Activated CD8-positive, alpha-beta memory T cell treated with anti-CD3 and anti-CD28 coated beads, Interleukin-2, amount 10 ng/mL, durations not matched to agents 7 days and 5 days (primary cell): ENCODE measurements at regions not wholly inside any gene's neighbourhood (a gene's known extent, or its start where the extent isn't known, plus 50 kb on each side); places are given as distances from the start of the nearest gene placed in this dataset.
"Not testable (repeated sequence)": the region's sequence is repeated elsewhere in the genome, so short reads cannot be mapped to it uniquely, and the experiment has no call there.

Source experiments
- ATAC-seq: fragments of 150-1000 bp; cut with Tn5 transposase; one replicate; pipeline ENCODE4 v1.10.0; 2021; ENCODE audit warnings: moderate library complexity
- CTCF ChIA-PET: fragments of 350-600 bp; sonication (Branson Sonifier 250); formaldehyde crosslinking; loops from one replicate; lab custom pipeline; 2021; ENCODE audit warnings: antibody characterized with exemption; lab: Charles Lee
- DNase-seq: peaks from one replicate; pipeline ENCODE4 v3.0.0-alpha.2; 2020
- H3K27ac Mint-ChIP-seq: one replicate; pipeline ENCODE4 v1.8.0; 2021; ENCODE audit warnings: mild to moderate bottlenecking, mixed read lengths
- H3K27me3 Mint-ChIP-seq: one replicate; pipeline ENCODE4 v1.8.0; 2021; ENCODE audit warnings: mixed read lengths
- H3K36me3 Mint-ChIP-seq: one replicate; pipeline ENCODE4 v1.8.0; 2021; ENCODE audit warnings: mild to moderate bottlenecking, mixed read lengths
- H3K4me1 Mint-ChIP-seq: one replicate; pipeline ENCODE4 v1.8.0; 2021; ENCODE audit warnings: mixed read lengths
- H3K4me3 Mint-ChIP-seq: one replicate; pipeline ENCODE4 v1.8.0; 2021; ENCODE audit warnings: mild to moderate bottlenecking, moderate library complexity, mixed read lengths
- H3K9me3 Mint-ChIP-seq: one replicate; pipeline ENCODE4 v1.8.0; 2022; ENCODE audit warnings: low read depth, mixed read lengths

DNA sequence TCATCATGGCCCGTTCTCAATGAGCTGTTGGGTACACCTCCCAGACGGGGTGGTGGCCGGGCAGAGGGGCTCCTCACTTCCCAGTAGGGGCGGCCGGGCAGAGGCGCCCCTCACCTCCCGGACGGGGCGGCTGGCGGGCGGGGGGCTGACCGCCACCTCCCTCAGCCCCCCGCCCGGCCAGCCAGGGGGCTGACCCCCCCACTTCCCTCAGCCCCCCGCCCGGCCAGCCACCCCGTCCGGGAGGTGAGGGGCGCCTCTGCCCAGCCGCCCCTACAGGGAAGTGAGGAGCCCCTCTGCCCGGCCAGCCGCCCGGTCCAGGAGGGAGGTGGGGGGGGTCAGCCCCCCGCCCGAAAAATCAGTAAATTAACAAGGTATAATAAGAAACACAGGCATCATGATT is 678.2 kb downstream of the PLOD2 start:
- H3K27ac Mint-ChIP-seq, H3K4me1 Mint-ChIP-seq, CTCF ChIA-PET, DNase-seq, H3K4me3 Mint-ChIP-seq, H3K9me3 Mint-ChIP-seq, H3K36me3 Mint-ChIP-seq, ATAC-seq, H3K27me3 Mint-ChIP-seq: not testable (repeated sequence)

DNA sequence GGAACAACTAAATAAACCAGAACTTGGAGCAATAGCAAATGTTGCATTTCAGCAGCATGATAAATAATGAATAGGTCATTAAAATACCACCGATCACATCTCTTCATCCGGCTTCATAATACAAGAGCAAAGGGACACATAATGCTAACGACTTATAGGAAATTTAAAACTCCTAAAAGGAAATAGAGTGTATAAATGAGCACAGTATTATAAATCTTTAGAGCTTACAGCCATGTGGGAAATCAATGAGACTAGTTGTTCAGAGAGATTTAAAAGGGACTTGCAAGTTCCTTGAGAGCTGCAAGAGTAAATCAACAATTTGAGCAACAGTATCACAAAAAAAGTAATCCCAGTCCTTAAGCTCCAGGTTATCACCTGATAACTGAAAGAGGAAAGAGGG is 677.0 kb downstream of the PLOD2 start:
- ATAC-seq (no peak), DNase-seq (no peak)
- H3K36me3 Mint-ChIP-seq = no peaks in the 10 kb centered on the region
- no peaks in the 10 kb centered on the region for H3K4me1 Mint-ChIP-seq
- no peaks in the 10 kb centered on the region for H3K27me3 Mint-ChIP-seq
- CTCF ChIA-PET = no interaction called here
- no peaks in the 10 kb centered on the region for H3K9me3 Mint-ChIP-seq
- H3K4me3 Mint-ChIP-seq = no peak overlapping the region
- no peak overlapping the region for H3K27ac Mint-ChIP-seq

DNA sequence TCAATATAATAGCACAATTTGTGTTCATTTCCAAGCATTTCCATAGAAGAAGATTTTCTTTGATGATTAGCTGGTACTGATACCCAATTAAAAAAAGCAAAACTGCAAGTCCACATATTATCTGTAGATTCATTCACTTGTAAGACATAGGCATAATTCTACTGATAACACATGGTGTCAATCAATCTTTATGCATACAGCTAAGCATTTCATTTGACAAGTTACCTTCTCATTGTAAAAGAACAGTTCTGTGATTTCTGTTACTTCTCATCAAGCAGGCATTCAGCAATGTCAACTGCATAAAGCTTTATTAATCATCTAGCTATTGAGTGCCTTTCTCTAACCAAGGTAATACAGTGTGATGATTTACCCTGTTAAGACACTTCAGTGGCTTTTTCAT is 672.0 kb downstream of the PLOD2 start:
- DNase-seq = no peak
- Mint-ChIP-seq H3K27ac (no peak overlapping the region), H3K4me1 (no peaks in the 10 kb centered on the region), H3K36me3 (no peaks in the 10 kb centered on the region), H3K27me3 (no peaks in the 10 kb centered on the region), H3K4me3 (no peak overlapping the region), H3K9me3 (peaks cover 4% of the 10 kb centered on the region)
- no peak for ATAC-seq
- CTCF ChIA-PET = no interaction called here

DNA sequence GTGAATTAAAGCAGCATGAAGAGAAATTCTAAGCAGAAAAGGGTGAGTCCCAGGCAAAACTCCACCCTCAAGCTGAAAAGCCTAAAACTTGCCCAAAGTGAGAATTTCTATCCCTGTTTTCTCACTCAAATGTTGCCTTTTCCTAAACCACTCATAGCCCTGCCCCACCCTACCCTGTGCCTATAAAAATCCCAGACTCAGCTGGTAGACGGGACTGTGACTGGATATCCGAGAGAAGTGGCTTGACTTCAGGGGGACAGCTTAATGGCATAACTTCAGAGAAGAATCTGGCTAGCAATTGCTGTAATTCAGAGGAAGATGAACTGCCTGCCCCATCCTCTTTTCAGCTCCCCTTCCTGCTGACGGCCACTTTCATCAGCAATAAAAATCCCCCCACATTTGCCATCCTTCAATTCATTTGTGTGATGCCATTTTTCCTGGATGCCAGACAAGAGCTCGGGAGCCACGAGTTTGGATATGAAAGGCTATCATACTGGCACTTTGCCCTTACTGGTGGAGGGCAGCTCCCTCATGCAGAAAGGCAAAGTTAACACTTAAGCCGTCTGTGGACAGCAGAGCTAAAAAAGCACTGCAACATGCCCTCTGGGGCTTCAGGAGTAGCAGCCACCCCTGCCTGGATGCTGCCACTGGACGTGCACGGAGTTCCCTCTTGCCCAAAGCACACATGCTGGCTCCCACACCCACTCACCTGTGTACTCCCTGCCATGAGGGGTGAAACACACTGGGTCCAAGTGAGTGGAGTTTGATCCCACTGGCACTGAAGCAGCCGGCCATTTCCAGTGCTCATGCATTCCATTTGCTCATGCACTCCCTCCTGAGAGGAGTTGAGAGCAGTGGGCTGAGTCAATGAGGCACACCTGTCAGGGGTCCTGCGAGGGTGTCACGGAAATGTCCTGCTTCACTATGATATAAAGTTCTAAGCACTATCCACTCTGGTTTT is 670.6 kb downstream of the PLOD2 start:
- Mint-ChIP-seq H3K4me3 (no peak overlapping the region), H3K27ac (no peak overlapping the region), H3K9me3 (peaks cover 4% of the 10 kb centered on the region), H3K4me1 (no peaks in the 10 kb centered on the region), H3K27me3 (no peaks in the 10 kb centered on the region), H3K36me3 (no peaks in the 10 kb centered on the region)
- DNase-seq = no peak
- no peak for ATAC-seq
- CTCF ChIA-PET = no interaction called here

DNA sequence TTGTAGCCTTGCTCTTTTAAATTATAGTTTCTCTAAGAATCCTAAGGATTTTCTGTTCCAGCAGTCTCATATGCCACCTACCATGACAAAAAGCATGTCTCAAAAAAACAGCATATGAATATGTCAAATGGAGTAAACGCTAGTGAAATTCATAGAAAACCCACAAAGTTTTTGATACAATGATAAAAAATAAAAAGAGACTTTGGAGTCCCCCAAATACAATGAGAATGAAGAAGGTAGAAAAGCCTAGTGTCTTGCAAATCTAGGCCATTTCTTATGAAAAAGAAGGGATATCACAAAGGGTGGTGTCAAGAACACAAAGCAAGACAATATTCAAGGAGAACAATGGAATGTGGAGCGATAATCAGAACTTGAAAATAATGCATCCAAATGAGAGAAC is 668.5 kb downstream of the PLOD2 start:
- Mint-ChIP-seq H3K27me3 (no peaks in the 10 kb centered on the region), H3K36me3 (no peaks in the 10 kb centered on the region), H3K4me1 (no peaks in the 10 kb centered on the region), H3K9me3 (peaks cover 4% of the 10 kb centered on the region), H3K27ac (no peak overlapping the region), H3K4me3 (no peak overlapping the region)
- ATAC-seq = no peak
- CTCF ChIA-PET = no interaction called here
- no peak for DNase-seq

DNA sequence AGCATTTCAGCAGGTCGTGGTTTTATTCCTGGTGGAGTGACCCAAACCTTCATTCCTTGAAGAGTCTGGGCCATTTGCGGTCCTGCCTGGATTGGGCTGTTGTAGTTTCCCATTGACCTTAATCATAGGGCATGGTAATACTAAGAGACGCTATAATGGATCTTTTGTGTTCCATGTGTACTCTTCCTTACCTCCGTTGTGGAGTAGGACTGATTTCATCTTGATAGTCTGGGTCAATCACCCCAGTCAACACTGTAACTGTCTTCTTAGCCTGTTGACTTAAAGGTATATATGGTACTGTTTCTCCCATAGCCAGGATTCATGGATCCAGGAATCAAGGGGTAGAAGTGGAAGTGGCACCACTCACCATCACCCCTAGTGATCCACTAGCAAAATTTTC is 643.6 kb downstream of the PLOD2 start:
- ATAC-seq, H3K36me3 Mint-ChIP-seq, H3K4me1 Mint-ChIP-seq, H3K27ac Mint-ChIP-seq, H3K4me3 Mint-ChIP-seq, H3K27me3 Mint-ChIP-seq, CTCF ChIA-PET, DNase-seq, H3K9me3 Mint-ChIP-seq: not testable (repeated sequence)

DNA sequence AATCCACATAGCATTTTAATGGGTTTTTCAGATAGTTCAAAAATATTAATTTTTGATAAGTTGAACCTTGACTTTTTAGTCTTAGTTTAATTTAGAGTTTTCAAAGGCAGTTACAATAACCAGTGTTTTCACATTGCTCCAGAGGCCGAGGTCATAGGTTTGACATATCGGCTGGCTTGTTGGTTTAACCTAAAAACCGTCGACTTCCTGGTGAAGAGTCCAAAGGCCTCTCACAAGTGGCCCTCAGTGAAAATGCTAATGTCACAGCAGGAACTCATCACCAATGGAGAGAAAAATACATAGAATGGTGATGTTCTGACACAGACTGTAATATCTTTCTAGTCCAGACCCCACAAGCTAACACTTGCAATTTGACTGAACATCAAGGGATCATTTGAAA is 642.3 kb downstream of the PLOD2 start:
- Mint-ChIP-seq H3K36me3 (no peaks in the 10 kb centered on the region), H3K27ac (no peak overlapping the region), H3K9me3 (peaks cover 3% of the 10 kb centered on the region), H3K27me3 (no peaks in the 10 kb centered on the region), H3K4me3 (no peak overlapping the region), H3K4me1 (no peaks in the 10 kb centered on the region)
- DNase-seq (no peak), ATAC-seq (no peak)
- CTCF ChIA-PET = no interaction called here

DNA sequence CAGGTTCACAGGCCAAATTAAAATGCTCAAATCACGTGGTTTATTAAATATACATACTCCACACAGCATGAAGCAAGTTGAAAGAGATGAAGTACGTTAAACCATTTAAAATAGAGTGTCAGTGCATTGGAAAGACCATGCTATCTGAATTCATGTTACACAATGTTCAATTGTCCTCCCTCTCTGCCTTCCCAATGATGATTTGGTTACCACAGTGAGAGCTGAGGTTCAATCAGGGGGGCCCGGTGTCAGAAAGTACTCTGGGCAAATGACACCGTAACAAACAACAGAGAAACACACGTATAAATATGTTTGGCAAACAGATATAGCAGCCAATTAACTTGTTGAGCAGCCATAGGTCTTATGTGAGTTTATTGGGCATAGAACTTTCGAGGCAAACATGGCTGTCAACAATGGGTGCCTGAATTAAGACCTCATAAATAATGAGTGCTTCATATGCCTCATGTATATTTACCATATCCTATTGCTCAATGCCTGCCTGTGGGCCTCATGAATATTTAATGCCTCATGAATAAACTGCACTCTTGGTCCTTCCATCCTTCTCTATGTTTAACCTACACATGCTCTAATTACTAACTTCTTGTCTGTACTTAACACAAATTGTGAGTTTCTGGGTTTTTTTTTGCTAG is 641.5 kb downstream of the PLOD2 start:
- Mint-ChIP-seq H3K27ac (no peak overlapping the region), H3K4me1 (no peaks in the 10 kb centered on the region), H3K9me3 (peaks cover 3% of the 10 kb centered on the region), H3K36me3 (no peaks in the 10 kb centered on the region), H3K4me3 (no peak overlapping the region), H3K27me3 (no peaks in the 10 kb centered on the region)
- CTCF ChIA-PET = no interaction called here
- ATAC-seq (no peak), DNase-seq (no peak)

DNA sequence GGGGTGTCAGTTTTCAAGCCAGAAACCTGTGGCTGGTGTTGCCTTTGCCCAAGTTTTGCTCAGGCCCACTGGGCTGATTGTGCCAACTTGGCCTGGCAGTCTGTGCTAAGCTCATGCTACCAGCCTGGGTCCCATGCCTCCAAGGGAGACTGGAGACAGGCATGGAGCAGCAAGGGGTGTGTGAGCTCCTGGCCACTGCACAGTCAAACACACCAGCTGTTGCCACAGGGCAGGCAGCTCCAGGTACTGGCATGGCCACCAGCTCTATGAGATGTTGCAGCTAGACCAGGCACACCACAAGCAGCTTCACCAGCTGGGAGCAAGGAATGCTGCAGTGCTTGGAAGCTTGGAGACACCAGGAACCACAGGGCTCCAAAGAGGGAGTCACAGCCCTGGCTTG is 638.8 kb downstream of the PLOD2 start:
- Mint-ChIP-seq H3K9me3 (peaks cover 3% of the 10 kb centered on the region), H3K27ac (no peak overlapping the region), H3K4me3 (no peak overlapping the region), H3K36me3 (no peaks in the 10 kb centered on the region), H3K27me3 (no peaks in the 10 kb centered on the region), H3K4me1 (no peaks in the 10 kb centered on the region)
- no peak for ATAC-seq
- no peak for DNase-seq
- CTCF ChIA-PET = no interaction called here

DNA sequence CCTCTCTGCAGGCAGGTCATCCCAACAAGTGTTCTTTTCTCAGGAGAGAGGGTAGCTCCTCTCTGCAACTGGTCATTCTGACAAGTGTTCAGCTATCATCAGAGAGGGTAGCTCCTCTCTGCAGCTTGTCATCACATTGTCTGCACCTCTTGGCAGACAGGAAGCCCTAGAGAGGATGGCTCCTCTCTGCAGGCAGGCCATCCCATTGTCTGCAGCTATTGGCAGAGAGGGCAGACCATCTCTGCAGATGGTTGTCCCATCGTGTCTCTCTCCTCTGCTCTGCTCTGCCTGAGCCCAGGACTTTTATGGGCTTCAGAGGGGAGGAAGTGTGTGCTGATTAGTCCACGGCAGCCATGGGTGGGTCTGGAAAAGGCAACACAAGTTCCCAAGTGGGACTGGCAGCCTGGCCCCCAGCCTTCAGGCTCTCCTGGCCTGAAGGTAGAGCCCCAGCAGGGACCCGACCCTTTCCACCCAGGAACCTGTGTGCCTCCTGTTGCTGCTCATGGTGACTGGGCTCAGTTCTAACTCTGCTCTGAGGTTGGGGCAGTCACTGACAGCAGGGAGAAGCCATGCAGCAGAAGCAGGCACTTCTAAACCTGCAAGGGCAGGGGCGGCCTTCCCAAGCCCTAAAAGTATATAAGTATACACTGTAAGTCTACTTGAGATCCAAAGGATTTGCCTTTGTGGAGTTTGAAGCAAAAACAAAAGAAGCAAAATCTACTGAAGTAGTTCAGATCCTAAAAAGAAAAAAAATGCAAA is 637.9 kb downstream of the PLOD2 start:
- Mint-ChIP-seq H3K4me1 (no peaks in the 10 kb centered on the region), H3K27ac (no peak overlapping the region), H3K27me3 (no peaks in the 10 kb centered on the region), H3K4me3 (no peak overlapping the region), H3K36me3 (no peaks in the 10 kb centered on the region), H3K9me3 (peaks cover 3% of the 10 kb centered on the region)
- ATAC-seq (no peak), DNase-seq (no peak)
- CTCF ChIA-PET = no interaction called here

DNA sequence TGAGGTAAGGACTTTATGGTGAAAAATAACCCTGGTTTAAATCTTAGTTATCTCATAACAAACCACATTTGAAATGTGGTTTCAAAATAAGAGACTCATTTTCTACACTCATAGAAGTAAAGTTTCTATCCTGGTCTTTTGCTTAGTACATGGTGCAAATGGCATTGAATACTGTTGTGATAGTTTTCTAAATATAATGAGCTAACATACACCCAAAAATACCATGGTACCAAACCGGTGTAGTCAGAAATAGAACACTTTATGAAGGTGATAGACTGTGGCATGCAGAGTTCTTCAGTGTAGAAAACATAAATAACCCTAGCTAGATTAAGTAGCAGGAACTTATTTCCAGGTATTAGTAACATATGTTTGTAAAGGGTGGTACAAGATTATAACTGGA is 629.4 kb downstream of the PLOD2 start:
- H3K36me3 Mint-ChIP-seq = no peaks in the 10 kb centered on the region

DNA sequence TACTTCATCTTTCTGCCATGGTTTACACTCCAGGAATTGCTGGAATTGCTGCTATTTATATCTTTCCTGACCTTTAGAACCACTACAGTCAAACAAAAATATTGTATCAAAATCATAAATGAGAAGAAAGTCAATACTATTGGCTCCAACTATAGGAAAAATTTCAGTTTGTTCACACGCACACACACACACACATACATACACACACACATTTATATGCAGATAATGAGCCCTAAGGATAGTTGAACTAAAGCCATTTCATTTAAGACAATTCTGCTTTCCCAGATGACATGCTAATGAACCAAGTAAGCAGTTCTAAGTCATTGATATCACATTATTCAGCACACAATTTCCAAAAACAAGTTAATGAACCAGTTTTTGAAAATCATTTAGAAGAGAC is 627.3 kb downstream of the PLOD2 start:
- CTCF ChIA-PET = no interaction called here
- H3K4me3 Mint-ChIP-seq = no peak overlapping the region
- no peaks in the 10 kb centered on the region for H3K4me1 Mint-ChIP-seq
- H3K36me3 Mint-ChIP-seq = no peaks in the 10 kb centered on the region
- H3K27ac Mint-ChIP-seq = no peak overlapping the region
- H3K27me3 Mint-ChIP-seq = no peaks in the 10 kb centered on the region
- H3K9me3 Mint-ChIP-seq = peaks cover 3% of the 10 kb centered on the region
- no peak for ATAC-seq
- DNase-seq = no peak

More for the DNA sequence above, 629.4 kb downstream of the PLOD2 start:
- Mint-ChIP-seq H3K27ac (no peak overlapping the region), H3K4me1 (no peaks in the 10 kb centered on the region), H3K27me3 (no peaks in the 10 kb centered on the region), H3K4me3 (no peak overlapping the region), H3K9me3 (peaks cover 3% of the 10 kb centered on the region)
- DNase-seq (no peak), ATAC-seq (no peak)
- CTCF ChIA-PET = no interaction called here

DNA sequence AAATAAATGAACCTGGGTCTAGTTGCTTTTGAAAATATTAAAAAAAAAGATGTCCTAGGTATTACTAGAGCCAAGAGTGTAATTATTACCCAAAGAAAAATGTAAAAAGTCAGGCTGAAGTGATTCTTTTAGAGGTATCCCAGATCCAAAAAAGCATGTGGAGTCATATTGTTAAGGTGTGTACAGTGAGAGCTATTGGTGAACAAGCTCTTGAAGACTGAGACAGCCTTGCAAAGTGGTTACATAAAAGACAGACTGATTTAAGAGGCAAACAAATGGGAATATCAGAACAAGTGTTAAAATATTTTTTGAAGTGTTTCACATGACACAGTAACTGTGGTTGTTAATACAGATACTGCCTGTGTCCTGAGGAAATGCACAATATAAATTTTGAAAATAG is 624.5 kb downstream of the PLOD2 start:
- Mint-ChIP-seq H3K27ac (no peak overlapping the region), H3K36me3 (no peaks in the 10 kb centered on the region), H3K27me3 (no peaks in the 10 kb centered on the region), H3K9me3 (peaks cover 3% of the 10 kb centered on the region), H3K4me3 (no peak overlapping the region), H3K4me1 (no peaks in the 10 kb centered on the region)
- CTCF ChIA-PET = no interaction called here
- no peak for ATAC-seq
- DNase-seq = no peak
